ENCODE measurements at regions not wholly inside any gene's neighbourhood (a gene's known extent, or its start where the extent isn't known, plus 50 kb on each side); places are given as distances from the start of the nearest gene placed in this dataset.

DNA sequence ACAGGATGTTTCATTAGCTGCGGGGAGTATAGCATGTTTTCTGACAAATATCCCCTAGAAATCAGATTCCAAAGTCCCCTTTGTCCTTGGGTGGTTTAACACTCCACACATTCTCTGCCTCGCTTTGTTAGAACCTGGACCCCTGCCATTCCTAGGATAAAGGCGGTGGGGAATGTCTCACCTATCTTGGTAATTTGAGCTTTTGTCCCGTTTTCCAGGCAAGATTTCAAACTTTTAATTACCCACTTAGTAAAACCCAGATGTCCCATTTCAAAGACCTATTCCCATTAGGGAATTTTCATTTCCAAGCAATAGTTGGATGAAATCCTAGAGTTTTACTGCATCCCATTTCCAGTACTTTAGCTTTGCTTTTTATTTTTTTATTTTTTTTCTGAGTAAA is 501.0 kb upstream of the MAP3K7 start:
- Mint-ChIP-seq H3K27ac (no peak overlapping the region), H3K9me3 (no peaks in the 10 kb centered on the region), H3K36me3 (no peaks in the 10 kb centered on the region), H3K27me3 (ENCODE audit: low read depth) (no peaks in the 10 kb centered on the region), H3K4me3 (no peak overlapping the region), H3K4me1 (peaks cover 14% of the 10 kb centered on the region)
- TF ChIP-seq, protein P1, sequence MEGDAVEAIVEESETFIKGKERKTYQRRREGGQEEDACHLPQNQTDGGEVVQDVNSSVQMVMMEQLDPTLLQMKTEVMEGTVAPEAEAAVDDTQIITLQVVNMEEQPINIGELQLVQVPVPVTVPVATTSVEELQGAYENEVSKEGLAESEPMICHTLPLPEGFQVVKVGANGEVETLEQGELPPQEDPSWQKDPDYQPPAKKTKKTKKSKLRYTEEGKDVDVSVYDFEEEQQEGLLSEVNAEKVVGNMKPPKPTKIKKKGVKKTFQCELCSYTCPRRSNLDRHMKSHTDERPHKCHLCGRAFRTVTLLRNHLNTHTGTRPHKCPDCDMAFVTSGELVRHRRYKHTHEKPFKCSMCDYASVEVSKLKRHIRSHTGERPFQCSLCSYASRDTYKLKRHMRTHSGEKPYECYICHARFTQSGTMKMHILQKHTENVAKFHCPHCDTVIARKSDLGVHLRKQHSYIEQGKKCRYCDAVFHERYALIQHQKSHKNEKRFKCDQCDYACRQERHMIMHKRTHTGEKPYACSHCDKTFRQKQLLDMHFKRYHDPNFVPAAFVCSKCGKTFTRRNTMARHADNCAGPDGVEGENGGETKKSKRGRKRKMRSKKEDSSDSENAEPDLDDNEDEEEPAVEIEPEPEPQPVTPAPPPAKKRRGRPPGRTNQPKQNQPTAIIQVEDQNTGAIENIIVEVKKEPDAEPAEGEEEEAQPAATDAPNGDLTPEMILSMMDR (IDR thresholded peaks at IDR 0.05; ENCODE audit: unreplicated experiment): no peak
- DNase-seq (ENCODE audit: low spot score in 2 of 2, unreplicated experiment in 2 of 2): no peak

DNA sequence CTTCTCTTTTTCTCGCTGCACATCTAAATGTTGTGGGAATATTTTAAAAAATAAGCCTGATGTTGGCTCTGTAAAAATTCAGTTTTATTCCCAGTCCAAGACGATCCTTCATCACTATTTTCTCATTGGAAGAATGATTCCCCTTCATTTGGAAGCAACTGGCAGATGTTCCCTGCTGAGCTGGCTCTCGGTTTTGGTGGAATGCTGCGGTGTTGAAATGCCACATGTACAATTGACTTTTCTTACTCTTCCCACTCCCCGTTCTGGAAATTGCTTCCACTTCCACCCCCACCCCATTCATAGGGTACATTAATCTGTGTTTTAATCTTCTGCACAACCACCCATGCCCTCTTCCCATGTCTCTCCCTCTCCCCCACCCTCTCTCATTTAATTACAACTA is 496.3 kb upstream of the MAP3K7 start:
- Mint-ChIP-seq H3K4me1 (peaks cover 37% of the 10 kb centered on the region), H3K27ac (no peak overlapping the region), H3K9me3 (no peaks in the 10 kb centered on the region), H3K4me3 (no peak overlapping the region), H3K27me3 (ENCODE audit: low read depth) (no peaks in the 10 kb centered on the region), H3K36me3 (no peaks in the 10 kb centered on the region)
- TF ChIP-seq, protein P1 (IDR thresholded peaks at IDR 0.05; ENCODE audit: unreplicated experiment): no peak
- no peak for DNase-seq (ENCODE audit: low spot score in 2 of 2, unreplicated experiment in 2 of 2)

GRCh38 chr6:91082311-91082832 is 495.5 kb upstream of the MAP3K7 start:
- Mint-ChIP-seq H3K4me3 (no peak overlapping the region), H3K9me3 (no peaks in the 10 kb centered on the region), H3K4me1 (peaks cover 33% of the 10 kb centered on the region), H3K27ac (peak overlapping the region; percentile 55), H3K36me3 (no peaks in the 10 kb centered on the region), H3K27me3 (ENCODE audit: low read depth) (no peaks in the 10 kb centered on the region)
- TF ChIP-seq, protein P1 (IDR thresholded peaks at IDR 0.05; ENCODE audit: unreplicated experiment): no peak
- DNase-seq (ENCODE audit: low spot score in 2 of 2, unreplicated experiment in 2 of 2): no peak

GRCh38 chr6:91081452-91082067 is 494.7 kb upstream of the MAP3K7 start:
- TF ChIP-seq, protein P1 (IDR thresholded peaks at IDR 0.05; ENCODE audit: unreplicated experiment): peak; percentile 78
- Mint-ChIP-seq H3K27ac (no peak overlapping the region), H3K4me3 (no peak overlapping the region), H3K27me3 (ENCODE audit: low read depth) (no peaks in the 10 kb centered on the region), H3K9me3 (no peaks in the 10 kb centered on the region), H3K4me1 (peaks cover 33% of the 10 kb centered on the region), H3K36me3 (no peaks in the 10 kb centered on the region)
- no peak for DNase-seq (ENCODE audit: low spot score in 2 of 2, unreplicated experiment in 2 of 2)

DNA sequence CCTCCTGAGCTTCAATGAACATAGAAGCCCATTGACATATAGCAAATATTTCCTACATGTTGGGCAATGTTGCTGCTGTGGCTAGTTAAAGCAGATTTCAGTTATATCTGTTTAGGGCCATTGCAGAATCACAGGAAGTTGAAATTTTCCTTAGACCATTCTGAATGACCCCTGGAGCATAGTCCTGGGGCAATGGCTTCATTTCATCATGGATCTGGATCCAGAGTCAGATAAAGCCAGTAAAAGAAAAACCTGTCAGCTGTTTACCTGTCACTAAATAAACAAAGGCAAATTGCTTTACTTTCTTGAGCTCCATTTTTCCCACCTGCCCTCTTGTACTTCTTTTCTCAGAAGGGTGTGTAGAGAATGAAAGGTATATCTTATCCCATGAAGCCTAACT is 494.0 kb upstream of the MAP3K7 start:
- no peaks in the 10 kb centered on the region for H3K36me3 Mint-ChIP-seq
- H3K27ac Mint-ChIP-seq: no peak overlapping the region

More for the DNA sequence above, 494.0 kb upstream of the MAP3K7 start:
- Mint-ChIP-seq H3K4me1 (peaks cover 37% of the 10 kb centered on the region), H3K9me3 (no peaks in the 10 kb centered on the region), H3K27me3 (ENCODE audit: low read depth) (no peaks in the 10 kb centered on the region), H3K4me3 (no peak overlapping the region)
- TF ChIP-seq, protein P1 (IDR thresholded peaks at IDR 0.05; ENCODE audit: unreplicated experiment): no peak
- DNase-seq (ENCODE audit: low spot score in 2 of 2, unreplicated experiment in 2 of 2): no peak
